Mucosa of descending colon (tissue), 3 donors: ENCODE measurements at regions not wholly inside any gene's neighbourhood (a gene's known extent, or its start where the extent isn't known, plus 50 kb on each side); places are given as distances from the start of the nearest gene placed in this dataset.

ENCODE experiments used
- ATAC-seq: fragments of 200-7000 bp; cut with Tn5 transposase; one replicate; pipeline ENCODE4 v1.9.1; 2020; ENCODE audit warnings: mild to moderate bottlenecking, moderate library complexity
- DNase-seq, 3 donors: peaks; one replicate each; pipeline ENCODE4 v3.0.0-alpha.2; 2020
- H3K36me3 ChIP-seq: fragments of 200-600 bp; one replicate; pipeline ENCODE4 v1.8.0; 2021; ENCODE audit warnings: low read depth, mild to moderate bottlenecking
- H3K4me1 ChIP-seq: fragments of 200-600 bp; one replicate; pipeline ENCODE4 v1.8.0; 2021; ENCODE audit warnings: low read depth, mild to moderate bottlenecking
- H3K4me3 ChIP-seq: fragments of 200-600 bp; one replicate; pipeline ENCODE4 v1.8.0; 2021; ENCODE audit warnings: mild to moderate bottlenecking
- H3K9me3 ChIP-seq: fragments of 200-600 bp; one replicate; pipeline ENCODE4 v1.8.0; 2021; ENCODE audit warnings: mild to moderate bottlenecking
- CTCF ChIP-seq: fragments of 200-600 bp; IDR thresholded peaks from one replicate; pipeline ENCODE4 v1.8.0; 2022; ENCODE audit warnings: antibody characterized with exemption, mild to moderate bottlenecking
- intact Hi-C, 2 donors: fragments of 100-400 bp; cut with DNase I in 1 of 2; cut with micrococcal nuclease in 1 of 2; formaldehyde crosslinking; loops; one replicate each; pipeline versions ENCODE4 v1.11.0 to v1.11.1; 2022; cut with DNase I, micrococcal nuclease
- donor health status: DM: no; HTN: no; CAD: no; lungs with moderate emphysema.
- donor health status: DM: no; HTN: no; CAD: no.
- donor health status: DM: no; HTN: yes; CAD: no.

DNA sequence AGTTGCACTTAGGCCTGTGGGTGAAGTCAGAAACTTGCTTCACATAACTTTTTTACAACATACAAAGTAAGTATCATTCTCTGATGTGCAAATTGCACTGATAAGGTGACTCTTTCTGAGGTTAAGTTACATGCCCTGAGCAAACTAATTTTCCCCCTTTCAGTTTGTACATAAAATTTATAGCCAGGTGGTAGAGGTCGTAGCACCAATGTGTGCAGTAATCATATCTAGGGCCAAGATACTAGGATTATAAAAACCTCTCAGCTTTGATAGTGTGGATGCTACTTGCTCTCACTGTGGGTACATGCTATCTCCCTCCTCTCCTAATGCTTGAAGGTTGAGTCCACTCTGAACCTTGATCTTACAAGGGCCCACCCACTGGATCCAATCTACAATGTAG is 130.7 kb upstream of the CPNE8 start:
- no peak overlapping the region for H3K4me3 ChIP-seq
- no peak for TF ChIP-seq CTCF
- intact Hi-C loops = no loop called here
- DNase-seq (no peak), ATAC-seq (peak; percentile 38)
- no peaks in the 10 kb centered on the region for H3K36me3 ChIP-seq
- peaks cover 3% of the 10 kb centered on the region for H3K4me1 ChIP-seq
- no peaks in the 10 kb centered on the region for H3K9me3 ChIP-seq

- Histone ChIP-seq H3K4me3 (no peak overlapping the region), H3K36me3 (no peaks in the 10 kb centered on the region), H3K4me1 (peaks cover 3% of the 10 kb centered on the region), H3K9me3 (no peaks in the 10 kb centered on the region)
- ATAC-seq = no peak
- DNase-seq = no peak
- intact Hi-C loops = no loop called here
- no peak for TF ChIP-seq CTCF
Measured at GRCh38 chr12:39033782-39034181, 128.4 kb upstream of the CPNE8 start.

DNA sequence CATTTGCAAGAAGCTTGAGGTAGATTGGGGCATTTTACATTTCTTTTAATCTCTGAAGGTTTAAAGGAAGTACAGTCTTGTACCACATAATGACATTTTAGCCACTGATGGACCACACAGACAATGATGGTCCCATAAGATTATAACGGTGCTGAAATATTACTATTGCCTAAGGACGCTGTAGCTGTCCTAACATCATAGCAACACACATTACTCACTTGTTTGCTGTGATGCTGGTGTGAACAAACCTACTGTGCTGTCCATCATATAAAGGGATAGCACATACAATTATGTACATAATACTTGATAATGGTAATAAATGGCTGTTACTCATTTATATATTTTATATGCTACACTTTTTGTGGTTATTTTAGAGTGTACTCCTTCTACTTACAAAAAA is 127.1 kb upstream of the CPNE8 start:
- TF ChIP-seq CTCF = no peak
- Histone ChIP-seq H3K36me3 (no peaks in the 10 kb centered on the region), H3K4me3 (no peak overlapping the region), H3K4me1 (peaks cover 3% of the 10 kb centered on the region), H3K9me3 (no peaks in the 10 kb centered on the region)
- intact Hi-C loops = no loop called here
- ATAC-seq (no peak), DNase-seq (no peak)

GRCh38 chr12:39032034-39032433 is 126.6 kb upstream of the CPNE8 start:
- no peak overlapping the region for H3K4me3 ChIP-seq
- DNase-seq (no peak), ATAC-seq (no peak)
- TF ChIP-seq CTCF = no peak
- intact Hi-C loops = no loop called here
- no peaks in the 10 kb centered on the region for H3K9me3 ChIP-seq
- peaks cover 3% of the 10 kb centered on the region for H3K4me1 ChIP-seq
- no peaks in the 10 kb centered on the region for H3K36me3 ChIP-seq

DNA sequence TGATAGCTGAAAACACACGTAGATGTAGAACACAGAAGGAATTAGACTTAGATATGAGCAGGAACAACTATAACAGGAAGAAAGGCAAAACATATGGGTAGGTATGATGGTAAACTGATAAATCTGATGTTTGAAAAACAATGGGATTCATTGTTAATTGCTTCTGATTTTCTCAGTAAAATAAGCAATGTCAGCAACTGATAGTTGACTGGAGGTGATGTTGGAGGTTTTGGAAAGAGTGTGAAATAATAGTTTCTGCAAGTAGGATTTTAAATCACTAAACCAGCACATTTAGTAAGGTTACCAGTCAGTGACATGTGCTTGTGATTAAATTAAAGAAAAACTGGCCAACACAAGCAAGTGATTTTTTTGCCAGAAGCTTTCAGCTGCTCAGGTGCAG is 123.0 kb upstream of the CPNE8 start:
- intact Hi-C loops = no loop called here
- Histone ChIP-seq H3K9me3 (no peaks in the 10 kb centered on the region), H3K36me3 (no peaks in the 10 kb centered on the region), H3K4me3 (no peak overlapping the region), H3K4me1 (no peaks in the 10 kb centered on the region)
- ATAC-seq = no peak
- DNase-seq = no peak
- no peak for TF ChIP-seq CTCF

GRCh38 chr12:39012870-39013269 is 107.5 kb upstream of the CPNE8 start:
- ATAC-seq = no peak
- no peak for DNase-seq
- no peaks in the 10 kb centered on the region for H3K36me3 ChIP-seq

More at GRCh38 chr12:39012870-39013269, 107.5 kb upstream of the CPNE8 start:
- TF ChIP-seq CTCF = no peak
- intact Hi-C loops = no loop called here
- H3K4me1 ChIP-seq = no peaks in the 10 kb centered on the region
- no peak overlapping the region for H3K4me3 ChIP-seq
- no peaks in the 10 kb centered on the region for H3K9me3 ChIP-seq
